HEK293 (cell line): ENCODE measurements at regions not wholly inside any gene's neighbourhood (a gene's known extent, or its start where the extent isn't known, plus 50 kb on each side); places are given as distances from the start of the nearest gene placed in this dataset.
"Not testable (repeated sequence)": the region's sequence is repeated elsewhere in the genome, so short reads cannot be mapped to it uniquely, and the experiment has no call there.

Experiments
- CTCF ChIA-PET: fragments of 350-600 bp; formaldehyde crosslinking; extraction: SDS; loops from one replicate; lab custom pipeline; 2021; ENCODE audit warnings: antibody characterized with exemption; lab: Yijun Ruan, JAX
- POLR2A ChIA-PET: fragments of 300-600 bp; formaldehyde crosslinking; extraction: SDS; loops from one replicate; lab custom pipeline; 2020; ENCODE audit warnings: antibody characterized with exemption, inconsistent platforms; lab: Yijun Ruan, JAX
- H3K27ac ChIP-seq: fragments of 200-500 bp; sonication (Bioruptor generic); 2 replicates; pipeline ENCODE4 v1.5.1; 2014; ENCODE audit warnings: low read depth, low read length, control low read depth, inconsistent platforms; ENCODE audit errors: extremely low read depth
- H3K36me3 ChIP-seq, 2 experiments: fragments of 200-500 bp in 1 of 2; sonication (Bioruptor generic) in 1 of 2; 1 replicate in 1 of 2; 2 replicates in 1 of 2; pipeline ENCODE4 v1.5.1; 2014 to 2017; ENCODE audit warnings: inconsistent platforms in 2 of 2, low read length in 2 of 2; ENCODE audit not compliant: control insufficient read depth in 2 of 2, insufficient read depth in 1 of 2
- H3K4me1 ChIP-seq: fragments of 200-500 bp; sonication (Bioruptor generic); 2 replicates; pipeline ENCODE4 v1.5.1; 2014; ENCODE audit warnings: mild to moderate bottlenecking, low read length, inconsistent platforms; ENCODE audit not compliant: control insufficient read depth, insufficient read depth
- H3K4me3 ChIP-seq: 2 replicates; pipeline ENCODE4 v1.5.1; 2011; ENCODE audit warnings: low read depth, mild to moderate bottlenecking, control low read depth, low read length, moderate library complexity
- H3K9me3 ChIP-seq: fragments of 200-500 bp; sonication (Bioruptor generic); 2 replicates; pipeline ENCODE4 v1.5.1; 2014; ENCODE audit warnings: low read depth, low read length, inconsistent platforms; ENCODE audit not compliant: control insufficient read depth, insufficient read depth
- GFI1B ChIP-seq: fragments of 450-650 bp; formaldehyde crosslinking; IDR thresholded peaks from 2 replicates; pipeline ENCODE4 v1.5.1; 2016; ENCODE audit warnings: missing biosample characterization, missing genetic modification characterization
- HOXC10 ChIP-seq: sonication (generic); formaldehyde crosslinking; IDR thresholded peaks from 2 replicates; pipeline ENCODE4 v1.8.1; 2023; ENCODE audit warnings: mild to moderate bottlenecking, missing genetic modification reagents
- KLF10 ChIP-seq: fragments of 450-650 bp; IDR thresholded peaks from 2 replicates; pipeline ENCODE4 v1.5.1; 2018; ENCODE audit warnings: missing biosample characterization, mild to moderate bottlenecking, missing genetic modification characterization
- REPIN1 ChIP-seq: fragments of 450-650 bp; formaldehyde crosslinking; IDR thresholded peaks from 2 replicates; pipeline ENCODE4 v1.5.1; 2017; ENCODE audit warnings: missing biosample characterization, missing genetic modification characterization, low read depth
- SP2 ChIP-seq: fragments of 450-650 bp; formaldehyde crosslinking; IDR thresholded peaks from 2 replicates; pipeline ENCODE4 v1.5.1; 2016; ENCODE audit warnings: missing biosample characterization, missing genetic modification characterization
- ZNF155 ChIP-seq: fragments of 450-650 bp; formaldehyde crosslinking; IDR thresholded peaks from 2 replicates; pipeline ENCODE4 v1.5.1; 2016; ENCODE audit warnings: missing biosample characterization, missing genetic modification characterization
- ZNF169 ChIP-seq: fragments of 450-650 bp; formaldehyde crosslinking; IDR thresholded peaks from 2 replicates; pipeline ENCODE4 v1.5.1; 2016; ENCODE audit warnings: missing biosample characterization, missing genetic modification characterization
- ZNF274 ChIP-seq, 2 experiments: fragments of 200-500 bp in 1 of 2; fragments of 450-650 bp in 1 of 2; sonication (Bioruptor generic) in 1 of 2; formaldehyde crosslinking in 1 of 2; IDR thresholded peaks; 2 replicates each; pipeline versions ENCODE4 v1.5.1 to v1.6.1; 2014 to 2016; ENCODE audit warnings: borderline replicate concordance in 1 of 2, inconsistent platforms in 1 of 2, low read length in 1 of 2, missing biosample characterization in 1 of 2, missing genetic modification characterization in 1 of 2
- ZNF350 ChIP-seq: fragments of 450-650 bp; formaldehyde crosslinking; IDR thresholded peaks from 2 replicates; pipeline ENCODE4 v1.5.0; 2017; ENCODE audit warnings: missing biosample characterization, mild to moderate bottlenecking, missing genetic modification characterization
- ZNF558 ChIP-seq: fragments of 450-650 bp; formaldehyde crosslinking; IDR thresholded peaks from 2 replicates; pipeline ENCODE4 v1.5.1; 2016; ENCODE audit warnings: missing biosample characterization, missing genetic modification characterization
- TF ChIP-seq, protein P1 (sequence below): fragments of 450-650 bp; formaldehyde crosslinking; IDR thresholded peaks from 2 replicates; pipeline ENCODE4 v1.5.1; 2017; ENCODE audit warnings: missing biosample characterization, missing genetic modification characterization
- TF ChIP-seq, protein P2 (sequence below): fragments of 450-650 bp; formaldehyde crosslinking; IDR thresholded peaks from 2 replicates; pipeline ENCODE4 v1.5.1; 2016; ENCODE audit warnings: missing biosample characterization, missing genetic modification characterization
- TF ChIP-seq, protein P3 (sequence below): fragments of 450-650 bp; formaldehyde crosslinking; IDR thresholded peaks from 2 replicates; pipeline ENCODE4 v1.5.1; 2017; ENCODE audit warnings: missing biosample characterization, missing genetic modification characterization
- TF ChIP-seq, protein P4 (sequence below): fragments of 450-650 bp; formaldehyde crosslinking; IDR thresholded peaks from 2 replicates; pipeline ENCODE4 v1.5.1; 2016; ENCODE audit warnings: missing biosample characterization, missing genetic modification characterization

DNA sequence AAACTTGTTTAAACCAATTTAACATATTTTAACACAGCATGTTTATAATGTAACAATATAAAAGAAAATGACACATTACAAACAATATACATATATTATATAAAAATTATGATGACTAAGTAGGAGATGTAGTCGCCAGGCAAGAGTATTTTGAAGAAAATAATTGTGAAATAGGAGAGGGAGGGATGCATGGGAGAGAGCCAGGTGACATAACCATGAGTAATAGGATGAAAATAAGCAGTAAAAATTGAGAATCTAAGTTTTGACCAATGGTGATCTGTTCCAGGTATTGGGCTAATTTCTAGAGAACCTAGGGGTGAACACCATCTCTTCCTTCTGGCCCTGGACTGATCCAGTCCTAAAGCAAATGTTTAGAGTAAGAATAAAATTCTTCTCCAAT is 315.2 kb upstream of the G2E3 start:
- CTCF ChIA-PET: no interaction called here
- Histone ChIP-seq H3K4me3 (no peak overlapping the region), H3K27ac (no peak overlapping the region), H3K9me3 (no peaks in the 10 kb centered on the region), H3K36me3 (no peaks in the 10 kb centered on the region), H3K4me1 (no peaks in the 10 kb centered on the region)
- POLR2A ChIA-PET: no interaction called here
- TF ChIP-seq REPIN1 (tag by site-specific recombination) (no peak), KLF10 (no peak), ZNF350 (tag by site-specific recombination) (no peak), ZNF169 (tag by site-specific recombination) (no peak), GFI1B (tag by site-specific recombination) (no peak), SP2 (tag by site-specific recombination) (no peak), HOXC10 (no peak), ZNF155 (tag by site-specific recombination) (no peak), ZNF558 (tag by site-specific recombination) (no peak), ZNF274 (IDR thresholded peaks at IDR 0.05; ENCODE audit: low read length) (no peak), ZNF274 (tag by site-specific recombination; IDR thresholded peaks at IDR 0.05; ENCODE audit: borderline replicate concordance) (no peak)
- TF ChIP-seq, protein P1, sequence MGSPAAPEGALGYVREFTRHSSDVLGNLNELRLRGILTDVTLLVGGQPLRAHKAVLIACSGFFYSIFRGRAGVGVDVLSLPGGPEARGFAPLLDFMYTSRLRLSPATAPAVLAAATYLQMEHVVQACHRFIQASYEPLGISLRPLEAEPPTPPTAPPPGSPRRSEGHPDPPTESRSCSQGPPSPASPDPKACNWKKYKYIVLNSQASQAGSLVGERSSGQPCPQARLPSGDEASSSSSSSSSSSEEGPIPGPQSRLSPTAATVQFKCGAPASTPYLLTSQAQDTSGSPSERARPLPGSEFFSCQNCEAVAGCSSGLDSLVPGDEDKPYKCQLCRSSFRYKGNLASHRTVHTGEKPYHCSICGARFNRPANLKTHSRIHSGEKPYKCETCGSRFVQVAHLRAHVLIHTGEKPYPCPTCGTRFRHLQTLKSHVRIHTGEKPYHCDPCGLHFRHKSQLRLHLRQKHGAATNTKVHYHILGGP (tag by site-specific recombination): no peak
- TF ChIP-seq, protein P2, sequence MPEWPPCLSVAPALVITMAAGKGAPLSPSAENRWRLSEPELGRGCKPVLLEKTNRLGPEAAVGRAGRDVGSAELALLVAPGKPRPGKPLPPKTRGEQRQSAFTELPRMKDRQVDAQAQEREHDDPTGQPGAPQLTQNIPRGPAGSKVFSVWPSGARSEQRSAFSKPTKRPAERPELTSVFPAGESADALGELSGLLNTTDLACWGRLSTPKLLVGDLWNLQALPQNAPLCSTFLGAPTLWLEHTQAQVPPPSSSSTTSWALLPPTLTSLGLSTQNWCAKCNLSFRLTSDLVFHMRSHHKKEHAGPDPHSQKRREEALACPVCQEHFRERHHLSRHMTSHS (tag by site-specific recombination): no peak
- TF ChIP-seq, all 188 proteins: peak for 0

DNA sequence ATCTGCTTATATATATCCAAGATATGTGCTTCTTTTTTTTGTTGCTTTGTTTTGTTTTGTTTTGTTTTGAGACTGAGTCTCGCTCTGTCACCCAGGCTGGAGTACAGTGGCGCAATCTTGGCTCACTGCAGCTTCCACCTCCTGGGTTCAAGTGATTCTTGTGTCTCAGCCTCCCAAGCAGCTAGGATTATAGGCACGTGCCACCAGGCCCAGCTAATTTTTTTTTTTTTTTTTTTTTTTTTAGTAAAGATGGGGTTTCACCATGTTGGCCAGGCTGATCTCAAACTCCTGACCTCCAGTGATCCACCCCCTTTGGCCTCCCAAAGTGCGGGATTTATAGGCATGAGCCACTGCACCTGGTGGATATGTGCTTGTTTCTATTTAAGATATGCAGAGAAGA is 314.6 kb upstream of the G2E3 start:
- H3K36me3 ChIP-seq, POLR2A ChIA-PET, CTCF ChIA-PET, H3K27ac ChIP-seq, H3K4me3 ChIP-seq, H3K9me3 ChIP-seq, H3K4me1 ChIP-seq: not testable (repeated sequence)

DNA sequence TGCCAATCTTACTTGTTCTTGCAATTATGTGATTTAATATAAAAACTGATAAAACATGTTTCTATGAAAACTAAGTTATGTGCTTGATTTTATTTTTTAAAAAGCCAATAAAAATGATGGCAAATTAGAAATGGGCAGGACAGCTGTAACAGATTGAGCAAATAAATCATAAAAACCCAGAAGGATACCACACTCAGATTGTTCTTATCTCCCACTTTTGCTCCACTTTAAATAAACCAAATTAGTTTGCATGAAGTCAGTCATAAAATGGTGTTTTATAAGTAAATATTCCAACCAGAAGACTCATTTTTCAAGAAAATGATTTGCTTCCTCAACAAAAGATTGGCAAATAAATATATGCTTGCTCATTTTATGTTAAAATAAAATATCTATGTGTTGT is 307.9 kb upstream of the G2E3 start:
- Histone ChIP-seq H3K9me3 (no peaks in the 10 kb centered on the region), H3K4me1 (no peaks in the 10 kb centered on the region), H3K4me3 (no peak overlapping the region), H3K36me3 (no peaks in the 10 kb centered on the region), H3K27ac (no peak overlapping the region)
- ChIA-PET CTCF (interaction anchor here (0.6 to 0.9 kb wide), 2 partner anchors 33 to 209 kb away, joined by 3 to 4 read pairs; no protein-coding TSS in a partner anchor), POLR2A (no interaction called here)
- TF ChIP-seq, protein P3, sequence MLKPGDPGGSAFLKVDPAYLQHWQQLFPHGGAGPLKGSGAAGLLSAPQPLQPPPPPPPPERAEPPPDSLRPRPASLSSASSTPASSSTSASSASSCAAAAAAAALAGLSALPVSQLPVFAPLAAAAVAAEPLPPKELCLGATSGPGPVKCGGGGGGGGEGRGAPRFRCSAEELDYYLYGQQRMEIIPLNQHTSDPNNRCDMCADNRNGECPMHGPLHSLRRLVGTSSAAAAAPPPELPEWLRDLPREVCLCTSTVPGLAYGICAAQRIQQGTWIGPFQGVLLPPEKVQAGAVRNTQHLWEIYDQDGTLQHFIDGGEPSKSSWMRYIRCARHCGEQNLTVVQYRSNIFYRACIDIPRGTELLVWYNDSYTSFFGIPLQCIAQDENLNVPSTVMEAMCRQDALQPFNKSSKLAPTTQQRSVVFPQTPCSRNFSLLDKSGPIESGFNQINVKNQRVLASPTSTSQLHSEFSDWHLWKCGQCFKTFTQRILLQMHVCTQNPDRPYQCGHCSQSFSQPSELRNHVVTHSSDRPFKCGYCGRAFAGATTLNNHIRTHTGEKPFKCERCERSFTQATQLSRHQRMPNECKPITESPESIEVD (tag by site-specific recombination): peak; percentile 38; the same call in 1 of the 2 replicates
- TF ChIP-seq, protein P4, sequence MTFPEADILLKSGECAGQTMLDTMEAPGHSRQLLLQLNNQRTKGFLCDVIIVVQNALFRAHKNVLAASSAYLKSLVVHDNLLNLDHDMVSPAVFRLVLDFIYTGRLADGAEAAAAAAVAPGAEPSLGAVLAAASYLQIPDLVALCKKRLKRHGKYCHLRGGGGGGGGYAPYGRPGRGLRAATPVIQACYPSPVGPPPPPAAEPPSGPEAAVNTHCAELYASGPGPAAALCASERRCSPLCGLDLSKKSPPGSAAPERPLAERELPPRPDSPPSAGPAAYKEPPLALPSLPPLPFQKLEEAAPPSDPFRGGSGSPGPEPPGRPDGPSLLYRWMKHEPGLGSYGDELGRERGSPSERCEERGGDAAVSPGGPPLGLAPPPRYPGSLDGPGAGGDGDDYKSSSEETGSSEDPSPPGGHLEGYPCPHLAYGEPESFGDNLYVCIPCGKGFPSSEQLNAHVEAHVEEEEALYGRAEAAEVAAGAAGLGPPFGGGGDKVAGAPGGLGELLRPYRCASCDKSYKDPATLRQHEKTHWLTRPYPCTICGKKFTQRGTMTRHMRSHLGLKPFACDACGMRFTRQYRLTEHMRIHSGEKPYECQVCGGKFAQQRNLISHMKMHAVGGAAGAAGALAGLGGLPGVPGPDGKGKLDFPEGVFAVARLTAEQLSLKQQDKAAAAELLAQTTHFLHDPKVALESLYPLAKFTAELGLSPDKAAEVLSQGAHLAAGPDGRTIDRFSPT (tag by site-specific recombination): no peak
